Astrocyte (in vitro differentiated cells and primary cell): ENCODE measurements at regions not wholly inside any gene's neighbourhood (a gene's known extent, or its start where the extent isn't known, plus 50 kb on each side); places are given as distances from the start of the nearest gene placed in this dataset.

Source experiments
- DNase-seq: peaks from one replicate; pipeline ENCODE4 v3.0.0-alpha.2; 2010; ENCODE audit warnings: low read depth
- FAIRE-seq: peaks from 2 replicates; lab custom pipeline; 2011; peaks lifted over from hg19 to GRCh38; lab: Jason Lieb, UNC
- H2AFZ ChIP-seq: 2 replicates; pipeline ENCODE4 v1.6.0; 2012; ENCODE audit warnings: low read depth, low read length, inconsistent platforms
- H3K27ac ChIP-seq: 2 replicates; pipeline ENCODE4 v1.5.1; 2011; ENCODE audit warnings: low read depth, low read length, inconsistent platforms
- H3K27me3 ChIP-seq: 2 replicates; pipeline ENCODE4 v1.6.0; 2011; ENCODE audit warnings: low read length, inconsistent platforms; ENCODE audit not compliant: insufficient read depth
- H3K36me3 ChIP-seq: 2 replicates; pipeline ENCODE4 v1.5.1; 2011; ENCODE audit warnings: low read length, inconsistent platforms; ENCODE audit not compliant: insufficient read depth
- H3K4me1 ChIP-seq: 2 replicates; pipeline ENCODE4 v1.5.1; 2011; ENCODE audit warnings: low read length, inconsistent platforms; ENCODE audit not compliant: insufficient read depth
- H3K4me2 ChIP-seq: 2 replicates; pipeline ENCODE4 v1.6.0; 2012; ENCODE audit warnings: low read length, inconsistent platforms
- H3K4me3 ChIP-seq: 2 replicates; pipeline ENCODE4 v1.5.1; 2011; ENCODE audit warnings: low read depth, mild to moderate bottlenecking, low read length, inconsistent platforms; ENCODE audit not compliant: insufficient read depth
- H3K79me2 ChIP-seq: 2 replicates; pipeline ENCODE4 v1.6.0; 2012; ENCODE audit warnings: mild to moderate bottlenecking, low read length, inconsistent platforms; ENCODE audit not compliant: insufficient read depth
- H3K9ac ChIP-seq: 2 replicates; pipeline ENCODE4 v1.6.0; 2012; ENCODE audit warnings: mild to moderate bottlenecking, low read length, inconsistent platforms
- H3K9me3 ChIP-seq: 2 replicates; pipeline ENCODE4 v1.5.1; 2012; ENCODE audit warnings: low read depth, mild to moderate bottlenecking, low read length, inconsistent platforms; ENCODE audit not compliant: insufficient read depth
- H4K20me1 ChIP-seq: 2 replicates; pipeline ENCODE4 v1.6.0; 2012; ENCODE audit warnings: low read length, inconsistent platforms; ENCODE audit not compliant: insufficient read depth
- H3K27ac Mint-ChIP-seq: one replicate; pipeline ENCODE4 v1.8.0; 2021; ENCODE audit warnings: mild to moderate bottlenecking, mixed read lengths; ENCODE audit not compliant: unreplicated experiment
- H3K27me3 Mint-ChIP-seq: one replicate; pipeline ENCODE4 v1.8.0; 2021; ENCODE audit warnings: low read depth, mixed read lengths; ENCODE audit not compliant: unreplicated experiment
- H3K36me3 Mint-ChIP-seq: one replicate; pipeline ENCODE4 v1.8.0; 2021; ENCODE audit warnings: low read depth, mixed read lengths; ENCODE audit not compliant: unreplicated experiment
- H3K4me1 Mint-ChIP-seq: one replicate; pipeline ENCODE4 v1.8.0; 2021; ENCODE audit warnings: low read depth, mixed read lengths; ENCODE audit not compliant: unreplicated experiment
- H3K4me3 Mint-ChIP-seq: one replicate; pipeline ENCODE4 v1.8.0; 2021; ENCODE audit warnings: mild to moderate bottlenecking, moderate library complexity, mixed read lengths; ENCODE audit not compliant: unreplicated experiment
- H3K9me3 Mint-ChIP-seq: one replicate; pipeline ENCODE4 v1.8.0; 2021; ENCODE audit warnings: mild to moderate bottlenecking, mixed read lengths; ENCODE audit not compliant: unreplicated experiment
- EZH2 ChIP-seq: IDR thresholded peaks from 2 replicates; pipeline ENCODE4 v1.6.1; 2012; ENCODE audit warnings: mild to moderate bottlenecking, low read length, inconsistent platforms; ENCODE audit not compliant: insufficient read depth
- TF ChIP-seq, protein P1 (sequence below): IDR thresholded peaks from 2 replicates; pipeline ENCODE4 v1.5.1; 2011; ENCODE audit warnings: low read depth, mild to moderate bottlenecking, inconsistent platforms, low read length, moderate library complexity; ENCODE audit not compliant: insufficient read depth

DNA sequence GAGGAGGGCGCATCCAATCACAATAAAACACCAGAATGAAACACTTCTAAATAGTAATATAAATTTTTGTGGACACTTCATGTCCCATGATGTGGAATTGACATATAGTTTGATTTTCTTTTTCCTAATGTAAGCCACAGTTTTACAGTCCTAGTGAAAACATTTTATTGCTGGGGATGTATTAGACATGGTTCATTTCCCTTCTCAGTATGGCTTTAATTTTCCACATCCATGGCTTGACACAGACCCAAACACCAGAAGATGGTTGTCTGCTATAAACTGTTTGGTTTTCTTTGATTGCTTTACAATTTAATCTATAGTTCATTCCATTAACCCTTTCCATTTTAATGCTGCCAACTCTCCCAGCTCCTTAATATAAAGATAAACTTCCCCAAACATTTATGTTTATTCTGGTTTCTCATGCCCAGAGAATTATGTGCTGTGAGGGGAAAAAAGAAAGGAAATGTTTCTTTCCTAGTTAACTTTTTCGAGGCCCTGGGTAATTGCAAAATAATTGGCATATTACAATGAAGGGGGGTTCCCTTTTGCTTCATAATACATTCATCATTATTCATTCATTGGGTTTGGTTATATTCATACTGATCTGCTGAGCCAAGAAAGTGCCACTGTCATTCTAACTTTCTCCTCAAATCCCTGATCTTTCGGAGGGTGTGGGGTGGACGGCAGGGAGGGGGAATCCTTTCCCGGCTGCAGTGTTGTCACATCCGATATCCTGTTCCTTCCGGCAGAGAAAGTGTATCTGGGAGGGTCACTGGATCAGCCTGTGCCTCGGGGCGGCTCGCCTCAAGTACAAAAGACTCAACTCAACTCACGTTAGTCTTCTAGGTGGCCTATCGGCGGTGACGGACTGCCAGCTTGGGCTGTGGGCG, 127.6 kb upstream of the TFAP2D start:
- no peak overlapping the region for H3K4me3 Mint-ChIP-seq
- Histone ChIP-seq H3K9ac (no peak overlapping the region), H3K4me3 (no peak overlapping the region), H3K36me3 (no peaks in the 10 kb centered on the region), H3K79me2 (no peaks in the 10 kb centered on the region), H3K27ac (no peak overlapping the region), H3K4me2 (no peak overlapping the region), H4K20me1 (no peaks in the 10 kb centered on the region), H3K27me3 (no peaks in the 10 kb centered on the region), H3K9me3 (no peaks in the 10 kb centered on the region), H3K4me1 (no peaks in the 10 kb centered on the region), H2AFZ (no peak overlapping the region)
- H3K27me3 Mint-ChIP-seq, result no peaks in the 10 kb centered on the region
- TF ChIP-seq, protein P1, sequence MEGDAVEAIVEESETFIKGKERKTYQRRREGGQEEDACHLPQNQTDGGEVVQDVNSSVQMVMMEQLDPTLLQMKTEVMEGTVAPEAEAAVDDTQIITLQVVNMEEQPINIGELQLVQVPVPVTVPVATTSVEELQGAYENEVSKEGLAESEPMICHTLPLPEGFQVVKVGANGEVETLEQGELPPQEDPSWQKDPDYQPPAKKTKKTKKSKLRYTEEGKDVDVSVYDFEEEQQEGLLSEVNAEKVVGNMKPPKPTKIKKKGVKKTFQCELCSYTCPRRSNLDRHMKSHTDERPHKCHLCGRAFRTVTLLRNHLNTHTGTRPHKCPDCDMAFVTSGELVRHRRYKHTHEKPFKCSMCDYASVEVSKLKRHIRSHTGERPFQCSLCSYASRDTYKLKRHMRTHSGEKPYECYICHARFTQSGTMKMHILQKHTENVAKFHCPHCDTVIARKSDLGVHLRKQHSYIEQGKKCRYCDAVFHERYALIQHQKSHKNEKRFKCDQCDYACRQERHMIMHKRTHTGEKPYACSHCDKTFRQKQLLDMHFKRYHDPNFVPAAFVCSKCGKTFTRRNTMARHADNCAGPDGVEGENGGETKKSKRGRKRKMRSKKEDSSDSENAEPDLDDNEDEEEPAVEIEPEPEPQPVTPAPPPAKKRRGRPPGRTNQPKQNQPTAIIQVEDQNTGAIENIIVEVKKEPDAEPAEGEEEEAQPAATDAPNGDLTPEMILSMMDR, result no peak
- no peak for TF ChIP-seq EZH2
- no peaks in the 10 kb centered on the region for H3K36me3 Mint-ChIP-seq
- no peaks in the 10 kb centered on the region for H3K9me3 Mint-ChIP-seq
- no peaks in the 10 kb centered on the region for H3K4me1 Mint-ChIP-seq
- H3K27ac Mint-ChIP-seq, result no peak overlapping the region
- FAIRE-seq, result no peak
- DNase-seq, result no peak

DNA sequence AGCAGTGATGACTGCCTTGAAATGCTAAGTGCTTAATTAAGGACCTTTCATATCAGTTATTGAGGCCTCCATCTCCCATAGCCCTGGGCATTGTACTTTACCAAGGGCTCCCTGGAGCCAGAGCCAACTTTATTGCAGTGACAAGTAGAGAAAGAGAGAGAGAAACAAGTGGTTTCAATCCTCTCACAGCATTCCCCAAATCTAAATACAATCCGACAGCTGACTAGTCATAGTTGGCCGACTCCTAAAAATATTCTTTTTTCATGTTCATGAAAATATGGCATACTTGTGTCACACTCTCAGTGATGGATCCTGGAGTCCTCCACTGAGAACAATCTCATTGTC, 127.0 kb upstream of the TFAP2D start:
- Mint-ChIP-seq H3K36me3 (no peaks in the 10 kb centered on the region), H3K27me3 (no peaks in the 10 kb centered on the region), H3K9me3 (no peaks in the 10 kb centered on the region), H3K4me3 (no peak overlapping the region), H3K27ac (no peak overlapping the region), H3K4me1 (no peaks in the 10 kb centered on the region)
- Histone ChIP-seq H3K9me3 (no peaks in the 10 kb centered on the region), H3K4me2 (no peak overlapping the region), H4K20me1 (no peaks in the 10 kb centered on the region), H3K4me3 (no peak overlapping the region), H3K4me1 (no peaks in the 10 kb centered on the region), H2AFZ (no peak overlapping the region), H3K36me3 (no peaks in the 10 kb centered on the region), H3K9ac (no peak overlapping the region), H3K79me2 (no peaks in the 10 kb centered on the region), H3K27me3 (no peaks in the 10 kb centered on the region), H3K27ac (no peak overlapping the region)
- no peak for TF ChIP-seq EZH2
- TF ChIP-seq, protein P1, result no peak
- DNase-seq (no peak), FAIRE-seq (no peak)
